IMR-90 (cell line): ENCODE measurements at regions not wholly inside any gene's neighbourhood (a gene's known extent, or its start where the extent isn't known, plus 50 kb on each side); places are given as distances from the start of the nearest gene placed in this dataset.

Experiments
- ATAC-seq: fragments of 200-7000 bp; cut with Tn5 transposase; 2 replicates; pipeline ENCODE4 v1.9.1; 2020; ENCODE audit warnings: low read depth, mild to moderate bottlenecking, moderate library complexity
- BruUV-seq: library from RNA; stranded (reverse); fragments of 400-500 nt; replicated peaks from 2 replicates; lab custom pipeline; 2021; lab: Mats Ljungman, UMichigan
- CTCF ChIA-PET: fragments of 300-600 bp; formaldehyde crosslinking; extraction: SDS; loops from one replicate; lab custom pipeline; 2021; ENCODE audit warnings: antibody characterized with exemption; lab: Yijun Ruan, JAX
- POLR2A ChIA-PET: fragments of 300-600 bp; sonication (Branson Sonifier 250); formaldehyde crosslinking; loops from one replicate; lab custom pipeline; 2022; ENCODE audit warnings: antibody characterized with exemption; ENCODE audit not compliant: unreplicated experiment; lab: Charles Lee
- DNase-seq: peaks from one replicate; pipeline ENCODE4 v3.0.0; 2013
- H2AFZ ChIP-seq: replicated peaks from 2 replicates; pipeline ENCODE3; 2013; ENCODE audit warnings: low read length, mild to moderate bottlenecking; ENCODE audit not compliant: poor library complexity
- H2AK5ac ChIP-seq: 2 replicates; pipeline ENCODE4 v1.6.1; 2013; ENCODE audit warnings: low read depth, low read length, inconsistent platforms
- H2AK9ac ChIP-seq: replicated peaks from 2 replicates; pipeline ENCODE3; 2013; ENCODE audit warnings: mild to moderate bottlenecking, low read depth, low read length, moderate library complexity; ENCODE audit not compliant: poor library complexity
- H2BK120ac ChIP-seq: 2 replicates; pipeline ENCODE4 v1.6.1; 2013; ENCODE audit warnings: low read depth, low read length, inconsistent platforms
- H2BK15ac ChIP-seq: 3 replicates; pipeline ENCODE4 v1.6.1; 2013; ENCODE audit warnings: low read depth, low read length, inconsistent platforms
- H2BK20ac ChIP-seq: 2 replicates; pipeline ENCODE4 v1.6.1; 2013; ENCODE audit warnings: low read depth, mild to moderate bottlenecking, inconsistent platforms, low read length, moderate library complexity
- H2BK5ac ChIP-seq: 2 replicates; pipeline ENCODE4 v1.6.1; 2013; ENCODE audit warnings: mild to moderate bottlenecking, low read depth, low read length, inconsistent platforms; ENCODE audit not compliant: poor library complexity, severe bottlenecking
- H3K14ac ChIP-seq: replicated peaks from 2 replicates; pipeline ENCODE4 v1.6.1; 2013; ENCODE audit warnings: low read depth, low read length, inconsistent platforms
- H3K18ac ChIP-seq: 2 replicates; pipeline ENCODE4 v1.6.1; 2013; ENCODE audit warnings: low read depth, low read length, control low read depth
- H3K23ac ChIP-seq: 2 replicates; pipeline ENCODE4 v1.6.1; 2013; ENCODE audit warnings: low read depth, low read length, inconsistent platforms
- H3K27ac ChIP-seq: 2 replicates; pipeline ENCODE4 v1.5.1; 2013; ENCODE audit warnings: mild to moderate bottlenecking, control low read depth, low read length; ENCODE audit not compliant: insufficient read depth
- H3K27me3 ChIP-seq: 2 replicates; pipeline ENCODE4 v1.6.1; 2013; ENCODE audit warnings: low read length; ENCODE audit not compliant: control insufficient read depth, insufficient read depth
- H3K36me3 ChIP-seq: 2 replicates; pipeline ENCODE4 v1.6.1; 2013; ENCODE audit warnings: low read length, mixed read lengths; ENCODE audit not compliant: control insufficient read depth, insufficient read depth
- H3K4ac ChIP-seq: 2 replicates; pipeline ENCODE4 v1.6.1; 2013; ENCODE audit warnings: low read depth, low read length, inconsistent platforms
- H3K4me1 ChIP-seq: 2 replicates; pipeline ENCODE4 v1.6.1; 2013; ENCODE audit warnings: low read length, mixed read lengths; ENCODE audit not compliant: control insufficient read depth, insufficient read depth
- H3K4me2 ChIP-seq: 2 replicates; pipeline ENCODE4 v1.6.1; 2013; ENCODE audit warnings: low read depth, mild to moderate bottlenecking, control low read depth, low read length, moderate library complexity
- H3K4me3 ChIP-seq: 2 replicates; pipeline ENCODE4 v1.5.1; 2013; ENCODE audit warnings: low read depth, mild to moderate bottlenecking, control low read depth, low read length, moderate library complexity; ENCODE audit not compliant: insufficient read depth
- H3K56ac ChIP-seq: 2 replicates; pipeline ENCODE4 v1.6.1; 2013; ENCODE audit warnings: low read length, inconsistent platforms; ENCODE audit not compliant: insufficient read depth; ENCODE audit errors: extremely low read depth
- H3K79me1 ChIP-seq, 2 experiments: 2 replicates each; pipeline ENCODE4 v1.6.1; 2013; ENCODE audit warnings: low read length in 2 of 2, inconsistent platforms in 1 of 2, low read depth in 1 of 2
- H3K9ac ChIP-seq: 2 replicates; pipeline ENCODE4 v1.6.1; 2013; ENCODE audit warnings: low read depth, low read length, control low read depth
- H3K9me1 ChIP-seq: 2 replicates; pipeline ENCODE4 v1.6.1; 2013; ENCODE audit warnings: low read length, inconsistent platforms; ENCODE audit not compliant: insufficient read depth
- H3K9me3 ChIP-seq: 2 replicates; pipeline ENCODE4 v1.6.1; 2013; ENCODE audit warnings: low read length; ENCODE audit not compliant: control insufficient read depth, insufficient read depth
- H4K20me1 ChIP-seq: 2 replicates; pipeline ENCODE4 v1.6.1; 2013; ENCODE audit warnings: low read length, inconsistent platforms; ENCODE audit not compliant: insufficient read depth
- H4K5ac ChIP-seq: 2 replicates; pipeline ENCODE4 v1.6.1; 2013; ENCODE audit warnings: mild to moderate bottlenecking, low read depth, low read length, control low read depth
- H4K8ac ChIP-seq, 2 experiments: 2 replicates each; pipeline ENCODE4 v1.6.1; 2013; ENCODE audit warnings: low read depth in 2 of 2, low read length in 2 of 2, control low read depth in 1 of 2, inconsistent platforms in 1 of 2
- H4K91ac ChIP-seq: 2 replicates; pipeline ENCODE4 v1.6.1; 2013; ENCODE audit warnings: low read depth, low read length, inconsistent platforms; ENCODE audit not compliant: insufficient read depth
- BHLHE40 ChIP-seq: fragments of 150-350 bp; IDR thresholded peaks from 2 replicates; pipeline ENCODE4 v1.6.1; 2016; ENCODE audit warnings: mild to moderate bottlenecking, low read depth, low read length
- CEBPB ChIP-seq: IDR thresholded peaks from 2 replicates; pipeline ENCODE4 v1.6.1; 2012; ENCODE audit warnings: low read depth, low read length, improper control_type of control experiment
- CHD1 ChIP-seq: IDR thresholded peaks from 2 replicates; pipeline ENCODE4 v1.6.1; 2012; ENCODE audit warnings: low read depth, low read length, improper control_type of control experiment
- CTCF ChIP-seq: conservative IDR thresholded peaks from 2 replicates; pipeline ENCODE4 v1.5.1; 2012; ENCODE audit warnings: mild to moderate bottlenecking, low read depth, low read length, improper control_type of control experiment
- ELK1 ChIP-seq: fragments of 150-350 bp; IDR thresholded peaks from 2 replicates; pipeline ENCODE4 v1.6.1; 2016; ENCODE audit warnings: low read depth, mild to moderate bottlenecking, low read length, moderate library complexity, borderline replicate concordance
- FOS ChIP-seq: fragments of 150-350 bp; IDR thresholded peaks from 2 replicates; pipeline ENCODE4 v1.6.1; 2016; ENCODE audit warnings: low read depth, low read length
- MAFK ChIP-seq: IDR thresholded peaks from 2 replicates; pipeline ENCODE4 v1.6.1; 2012; ENCODE audit warnings: low read depth, low read length, improper control_type of control experiment
- MAZ ChIP-seq: IDR thresholded peaks from 2 replicates; pipeline ENCODE4 v1.6.1; 2012; ENCODE audit warnings: low read depth, mild to moderate bottlenecking, low read length, improper control_type of control experiment, moderate library complexity, borderline replicate concordance
- MXI1 ChIP-seq: IDR thresholded peaks from 2 replicates; pipeline ENCODE4 v1.6.1; 2012; ENCODE audit warnings: low read depth, mild to moderate bottlenecking, low read length, moderate library complexity, borderline replicate concordance
- NFE2L2 ChIP-seq: fragments of 150-350 bp; IDR thresholded peaks from 2 replicates; pipeline ENCODE4 v1.6.1; 2016; ENCODE audit warnings: low read depth, mild to moderate bottlenecking, low read length
- POLR2A ChIP-seq: IDR thresholded peaks from 2 replicates; pipeline ENCODE4 v1.6.1; 2012; ENCODE audit warnings: mild to moderate bottlenecking, low read depth, low read length
- RCOR1 ChIP-seq: IDR thresholded peaks from 2 replicates; pipeline ENCODE4 v1.6.1; 2012; ENCODE audit warnings: mild to moderate bottlenecking, low read length, improper control_type of control experiment; ENCODE audit not compliant: insufficient replicate concordance
- RFX5 ChIP-seq: IDR thresholded peaks from 2 replicates; pipeline ENCODE4 v1.8.0; 2012; ENCODE audit warnings: low read depth, mild to moderate bottlenecking, low read length, moderate library complexity
- SMC3 ChIP-seq: fragments of 150-350 bp; IDR thresholded peaks from 2 replicates; pipeline ENCODE4 v1.6.1; 2016; ENCODE audit warnings: low read depth, mild to moderate bottlenecking, antibody characterized with exemption, low read length, moderate library complexity
- USF2 ChIP-seq: fragments of 150-350 bp; IDR thresholded peaks from 2 replicates; pipeline ENCODE4 v1.6.1; 2017; ENCODE audit warnings: mild to moderate bottlenecking, antibody characterized with exemption, low read length, low read depth
- WGBS, 2 experiments: methylation state at CpG; one replicate each; pipeline versions ENCODE4 v1.1.5 to v1.1.7; 2013; ENCODE audit warnings: missing lambda C conversion rate in 2 of 2; ENCODE audit not compliant: insufficient read length in 1 of 2; ENCODE audit errors: extremely low coverage in 2 of 2; 5-methylcytosine and 5-hydroxymethylcytosine counted together
- dilution Hi-C: fragments of 300-500 bp; cut with HindIII; formaldehyde crosslinking; loops from one replicate; pipeline ENCODE4 v1.14.3; 2018; ENCODE audit warnings: low sequenced_read_pairs; ENCODE audit not compliant: unreplicated experiment
- in situ Hi-C: fragments of 300-500 bp; cut with MboI; formaldehyde crosslinking; loops from 3 replicates; pipeline ENCODE4 v1.14.3; 2019; ENCODE audit warnings: low sequenced_read_pairs, inconsistent platforms, mixed read lengths
- intact Hi-C: fragments of 100-400 bp; cut with micrococcal nuclease; formaldehyde crosslinking; loops from 2 replicates; pipeline ENCODE4 v1.10.0; 2022

- Histone ChIP-seq H3K4ac (no peak overlapping the region), H3K4me1 (no peaks in the 10 kb centered on the region), H3K27me3 (no peaks in the 10 kb centered on the region; the same call in 1 of the 2 replicates), H2AK5ac (no peak overlapping the region), H3K4me2 (no peak overlapping the region), H4K8ac (no peak overlapping the region), H3K18ac (no peak overlapping the region), H4K91ac (no peak overlapping the region), H2BK120ac (no peak overlapping the region), H2BK15ac (no peak overlapping the region), H3K4me3 (no peak overlapping the region), H2AK9ac (no peak overlapping the region), H3K9ac (no peak overlapping the region), H3K36me3 (no peaks in the 10 kb centered on the region), H2BK5ac (no peak overlapping the region), H4K5ac (no peak overlapping the region), H3K79me1 (no peaks in the 10 kb centered on the region), H2AFZ (no peak overlapping the region), H3K14ac (no peak overlapping the region), H4K20me1 (no peaks in the 10 kb centered on the region), H3K56ac (no peak overlapping the region), H2BK20ac (no peak overlapping the region), H3K27ac (no peak overlapping the region), H3K9me1 (no peaks in the 10 kb centered on the region), H3K9me3 (no peaks in the 10 kb centered on the region), H3K23ac (no peak overlapping the region)
- ChIA-PET POLR2A (no interaction called here), CTCF (interaction anchor here (0.6 kb wide), 1 partner anchor 1328 kb away, joined by 3 read pairs; no protein-coding TSS in a partner anchor)
- no peak for DNase-seq
- ATAC-seq, result no peak
- dilution Hi-C loops (no loop called here), intact Hi-C loops (no loop called here), in situ Hi-C loops (no loop called here)
- BruUV-seq, result no TSS peak
- WGBS, 2 experiments, result no CpG with 5 or more reads among the region's 2 CpGs
- TF ChIP-seq SMC3 (no peak), ELK1 (no peak), MAZ (no peak), NFE2L2 (no peak), BHLHE40 (no peak), USF2 (no peak), MAFK (no peak), FOS (no peak), POLR2A (no peak), CEBPB (no peak), RCOR1 (no peak), RFX5 (no peak), CTCF (no peak), CHD1 (no peak), MXI1 (no peak)
Measured at GRCh38 chr6:105664931-105665330, 262.0 kb upstream of the PREP start.
